Hematopoietic multipotent progenitor cell (in vitro differentiated cells): ENCODE measurements at regions not wholly inside any gene's neighbourhood (a gene's known extent, or its start where the extent isn't known, plus 50 kb on each side); places are given as distances from the start of the nearest gene placed in this dataset.
A peak's percentile ranks its signal among the peaks of the same experiment; 100 is the strongest.
"Not testable (repeated sequence)": the region's sequence is repeated elsewhere in the genome, so short reads cannot be mapped to it uniquely, and the experiment has no call there.

Source experiments
- DNase-seq, 3 donors: peaks; one replicate each; pipeline ENCODE4 v3.0.0-alpha.2; 2011 to 2015; ENCODE audit warnings: low read depth in 2 of 3, low spot score in 2 of 3

DNA sequence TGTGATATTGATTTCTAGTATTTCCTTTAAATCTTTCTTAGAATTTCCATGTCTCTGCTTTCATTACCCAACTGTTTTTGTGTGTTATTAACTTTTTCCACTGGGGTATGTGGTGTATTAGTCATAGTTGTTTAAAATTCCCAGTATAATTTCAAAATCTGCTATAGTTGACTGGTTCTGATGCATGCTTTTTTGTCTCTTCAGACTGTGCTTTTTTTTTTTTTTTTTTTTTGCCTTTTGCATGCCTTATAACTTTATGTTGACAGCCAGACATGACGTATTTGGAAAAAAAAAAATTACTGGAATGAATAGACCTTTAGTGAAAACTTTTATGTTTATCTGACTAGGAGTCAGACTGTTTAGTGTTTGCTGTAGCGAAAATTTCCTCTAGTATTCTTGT is 580.4 kb downstream of the ANKRD50 start:
- DNase-seq = no peak

GRCh38 chr4:124133753-124134152 is 578.8 kb downstream of the ANKRD50 start:
- no peak for DNase-seq

DNA sequence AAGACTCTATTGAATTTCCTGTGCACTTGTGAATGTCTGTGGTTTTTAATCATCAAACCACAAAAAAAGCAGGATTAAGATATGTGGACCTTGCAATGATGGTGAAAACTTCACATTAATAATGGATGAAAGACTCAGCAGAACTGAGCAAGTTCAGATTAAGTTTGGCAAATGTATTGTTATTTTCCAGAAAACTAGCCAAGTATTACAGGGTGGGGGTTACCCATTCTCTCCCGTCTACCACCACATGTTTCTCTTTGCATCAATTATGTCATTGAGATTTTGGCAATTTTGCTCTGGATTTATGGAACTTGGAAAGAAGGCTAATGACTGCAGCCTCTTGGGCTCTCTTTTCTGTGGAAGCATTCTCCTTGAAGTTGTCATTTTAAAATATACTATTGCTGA is 577.1 kb downstream of the ANKRD50 start:
- DNase-seq = no peak

DNA sequence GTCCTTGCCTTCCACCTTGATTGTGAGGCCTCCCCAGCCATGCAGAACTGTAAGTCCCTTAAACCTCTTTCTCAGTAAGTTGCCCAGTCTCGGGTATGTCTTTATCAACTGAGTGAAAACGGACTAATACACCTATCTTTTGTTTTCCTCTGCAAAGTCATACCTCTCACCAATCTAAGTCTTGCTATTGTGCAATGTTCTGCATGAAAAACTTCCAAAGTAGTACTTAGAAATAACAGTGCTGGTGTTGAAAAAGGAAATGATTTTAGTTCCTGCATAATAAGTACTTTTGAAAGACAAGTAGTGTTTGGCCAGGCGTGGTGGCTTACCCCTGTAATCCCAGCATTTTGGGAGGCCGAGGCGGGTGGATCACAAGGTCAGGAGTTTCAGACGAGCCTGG is 573.5 kb downstream of the ANKRD50 start:
- DNase-seq = no peak

GRCh38 chr4:124143632-124144031 is 568.9 kb downstream of the ANKRD50 start:
- DNase-seq = no peak

DNA sequence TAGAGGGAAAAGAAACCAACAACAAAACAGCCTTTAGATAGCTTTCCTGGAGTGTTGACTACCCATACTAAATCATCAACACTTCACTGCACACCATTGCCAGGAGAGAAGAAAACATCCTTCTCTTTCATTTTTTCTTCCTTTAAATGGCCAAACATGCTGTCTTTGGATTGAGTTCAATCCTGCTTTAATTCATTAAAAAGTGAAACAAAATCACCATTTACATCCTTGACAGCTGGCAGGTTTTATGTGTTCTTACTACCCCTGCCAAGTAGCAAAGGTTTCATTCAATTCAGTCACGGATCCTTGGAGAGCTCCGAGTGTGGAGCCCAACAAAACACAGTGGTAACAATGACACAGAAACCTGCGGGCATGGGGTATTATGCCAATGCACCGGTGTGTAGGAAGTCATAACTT is 568.3 kb downstream of the ANKRD50 start:
- DNase-seq = no peak

GRCh38 chr4:124146068-124146467 is 566.5 kb downstream of the ANKRD50 start:
- no peak for DNase-seq

GRCh38 chr4:124151031-124151430 is 561.5 kb downstream of the ANKRD50 start:
- no peak for DNase-seq

DNA sequence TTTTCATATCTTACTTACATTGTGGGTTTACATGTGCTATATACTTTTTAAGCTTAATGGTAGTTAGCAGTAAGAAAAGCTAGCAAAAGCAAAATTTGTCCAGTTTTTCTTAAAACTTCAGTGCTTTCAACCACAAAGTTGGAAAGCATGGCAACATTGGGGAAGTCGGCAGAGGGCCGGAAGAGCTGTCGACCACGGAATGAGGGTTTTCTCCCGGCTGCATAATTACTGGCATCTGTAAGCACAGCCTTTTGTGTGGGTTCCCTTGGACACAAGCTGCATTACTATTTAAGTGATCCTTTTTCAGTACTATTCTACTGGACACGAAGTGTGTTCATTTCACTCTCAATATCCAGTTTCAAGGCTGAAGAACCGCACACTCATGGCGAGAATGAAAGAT is 560.4 kb downstream of the ANKRD50 start:
- peak in 2 of 3 donors; percentile 10 to 62 for DNase-seq

- DNase-seq = no peak
Measured at GRCh38 chr4:124155239-124155638, 557.3 kb downstream of the ANKRD50 start.

- no peak for DNase-seq
Measured at GRCh38 chr4:124157396-124158083, 555.0 kb downstream of the ANKRD50 start.

DNA sequence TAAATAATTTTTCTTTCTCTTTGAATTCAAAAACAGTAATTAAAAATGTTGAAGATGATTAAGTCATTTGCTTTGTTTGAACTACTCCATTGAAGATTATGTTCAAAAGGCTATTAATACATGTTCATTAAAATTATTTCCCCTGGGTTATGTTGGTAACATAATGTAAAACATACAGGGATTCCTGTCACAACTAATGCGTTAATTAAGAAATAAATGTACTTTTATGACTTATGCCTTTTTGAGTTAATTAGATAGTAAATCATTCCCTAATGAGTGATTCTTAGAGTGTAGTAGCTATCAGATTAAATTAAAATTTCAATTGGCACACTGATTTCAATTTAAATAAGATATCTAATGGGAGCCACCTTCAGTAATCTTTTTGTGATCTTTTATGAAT is 549.1 kb downstream of the ANKRD50 start:
- no peak for DNase-seq

DNA sequence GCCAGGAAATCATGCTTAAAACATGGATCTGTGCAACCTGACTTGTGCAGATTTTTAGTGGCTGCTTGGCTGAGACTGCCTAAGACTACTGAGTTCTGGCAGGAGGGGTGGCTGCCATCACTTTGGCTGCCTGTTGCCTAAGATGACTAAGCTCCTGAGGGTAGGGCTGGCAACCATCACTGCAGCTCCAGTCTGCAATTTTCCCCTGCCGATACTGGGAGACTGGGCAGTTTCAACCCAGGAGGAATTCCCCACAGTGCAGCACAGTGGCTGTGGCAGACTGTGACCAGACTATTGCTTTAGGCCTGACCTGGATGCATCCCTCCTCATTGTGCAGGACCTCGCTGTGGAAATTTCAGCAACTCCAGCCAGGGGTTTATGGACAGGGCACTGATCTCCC is 544.9 kb downstream of the ANKRD50 start:
- no peak for DNase-seq

- not testable (repeated sequence) for DNase-seq
Measured at GRCh38 chr4:124169524-124169923, 543.0 kb downstream of the ANKRD50 start.

- no peak for DNase-seq
Measured at GRCh38 chr4:124173912-124174311, 538.6 kb downstream of the ANKRD50 start.

DNA sequence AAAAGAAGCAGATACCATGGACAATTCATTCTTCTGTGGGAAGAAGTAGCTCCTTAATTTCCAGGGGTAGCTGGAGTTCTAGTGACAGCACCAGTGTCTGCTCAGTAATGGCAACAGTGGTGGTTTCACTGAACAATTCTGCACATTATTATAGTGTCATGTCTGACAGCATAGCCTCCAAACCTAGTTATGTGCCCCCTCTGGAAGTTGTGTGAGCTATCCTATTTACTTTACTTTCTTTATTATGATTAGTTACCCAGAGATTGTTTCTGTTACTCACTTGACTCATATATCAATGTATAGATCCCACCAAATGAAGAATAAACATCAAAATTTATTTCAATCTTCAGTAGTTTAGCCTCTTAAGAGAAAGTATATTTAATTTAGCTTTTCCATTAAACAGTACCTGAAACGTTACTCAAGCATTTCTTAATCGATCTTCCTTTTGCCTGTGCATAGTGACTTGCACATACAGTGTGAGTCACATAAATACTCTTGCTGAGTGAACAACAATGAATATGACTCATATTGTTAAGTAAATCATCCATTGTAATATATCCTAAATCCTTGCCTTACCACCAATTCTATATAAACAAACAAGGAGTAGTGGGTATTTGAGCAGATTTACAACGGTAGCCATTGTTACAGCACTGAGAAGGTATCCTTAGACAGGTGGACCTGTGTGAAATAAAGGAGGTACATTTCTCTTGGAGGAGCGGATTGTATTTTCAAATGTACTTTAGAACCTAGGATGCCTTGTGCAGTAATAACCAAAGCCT is 534.7 kb downstream of the ANKRD50 start:
- DNase-seq = no peak

DNA sequence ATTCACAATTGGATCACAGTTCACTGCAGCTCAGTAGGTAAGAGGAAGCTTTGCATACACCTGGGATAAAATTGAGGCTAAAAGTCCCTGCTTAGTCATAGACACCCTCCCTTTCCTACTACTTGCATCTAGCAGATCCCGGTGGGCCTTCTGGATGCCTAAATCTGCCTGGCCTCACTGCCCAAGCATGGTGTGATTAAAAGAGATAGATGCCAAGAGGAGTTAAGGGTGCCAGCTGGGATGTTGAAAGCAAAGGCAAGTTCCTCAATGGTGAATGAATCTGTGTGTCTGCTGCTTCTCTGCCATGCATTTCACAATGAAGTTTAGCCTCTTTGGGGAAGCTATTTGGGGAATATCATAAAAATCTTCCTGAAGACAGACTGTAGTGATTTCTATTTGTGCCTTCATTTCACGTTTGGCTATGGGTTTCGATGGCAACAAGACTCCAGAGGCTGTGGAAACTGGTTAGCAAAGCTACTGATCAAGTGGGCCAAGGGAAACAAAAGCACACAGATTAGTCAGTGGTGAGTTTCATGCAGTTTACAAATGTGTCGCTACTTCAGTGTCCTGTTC is 534.0 kb downstream of the ANKRD50 start:
- no peak for DNase-seq

DNA sequence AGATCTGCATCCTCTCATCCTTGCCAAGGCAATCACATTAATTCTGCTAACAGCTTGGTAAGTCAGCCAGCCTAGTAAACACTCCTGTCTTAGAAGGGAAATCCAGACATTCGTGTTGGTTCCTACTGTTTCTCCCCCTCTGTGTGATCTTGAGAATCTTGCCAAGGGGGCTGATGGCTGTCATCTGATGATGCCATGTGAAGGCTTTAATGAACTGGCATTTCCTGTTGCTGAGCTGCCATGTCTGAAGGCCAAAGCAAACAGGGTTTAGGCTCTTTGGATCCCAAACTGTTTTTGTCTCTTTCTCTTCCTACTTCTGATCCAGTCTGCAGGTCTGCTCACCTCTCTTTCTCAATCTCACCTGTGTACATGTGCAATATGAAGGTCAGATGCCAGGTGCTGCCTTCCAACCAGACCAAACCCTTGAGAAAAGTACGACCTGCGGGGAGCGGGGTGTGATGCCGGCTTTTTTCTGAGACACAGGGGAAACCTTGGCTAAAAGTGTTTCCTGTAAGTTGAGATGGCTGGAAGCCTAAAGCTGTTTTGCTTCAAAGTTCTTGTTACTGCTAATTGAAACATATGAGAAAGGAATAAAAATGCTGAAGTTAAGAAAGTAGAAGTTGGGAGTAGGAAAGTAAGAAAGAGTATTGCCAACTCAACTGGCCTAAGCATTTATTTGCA is 532.9 kb downstream of the ANKRD50 start:
- peak in 1 of 3 donors; percentile 2 for DNase-seq

GRCh38 chr4:124181039-124181438 is 531.5 kb downstream of the ANKRD50 start:
- no peak for DNase-seq

- no peak for DNase-seq
Measured at GRCh38 chr4:124183231-124183630, 529.3 kb downstream of the ANKRD50 start.

DNA sequence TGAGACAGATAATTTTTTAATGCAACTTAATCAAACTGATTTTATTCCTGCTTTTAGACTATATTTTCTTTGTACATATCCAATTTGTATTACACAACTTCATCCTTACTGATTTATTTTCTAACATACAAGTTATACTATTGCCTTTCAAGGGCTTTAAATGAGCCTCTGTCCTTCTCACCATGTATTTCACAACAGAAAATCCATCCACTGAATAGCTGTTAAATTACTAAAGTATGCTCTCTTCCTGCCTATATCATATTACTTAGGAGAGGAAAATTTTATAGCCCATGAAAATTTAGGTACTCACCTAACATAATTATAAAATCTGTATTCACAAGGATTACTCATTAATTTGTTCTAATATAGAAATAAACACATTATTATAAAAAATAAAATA is 528.6 kb downstream of the ANKRD50 start:
- DNase-seq = no peak
